ENCODE measurements at regions not wholly inside any gene's neighbourhood (a gene's known extent, or its start where the extent isn't known, plus 50 kb on each side); places are given as distances from the start of the nearest gene placed in this dataset.
"Not testable (repeated sequence)": the region's sequence is repeated elsewhere in the genome, so short reads cannot be mapped to it uniquely, and the experiment has no call there.

GRCh38 chr5:162603443-162604070 lies 536.0 kb downstream of the GABRG2 start:
- Histone ChIP-seq H4K20me1 (ENCODE audit: control insufficient read depth, extremely low read depth, insufficient read depth, low read length) (no peaks in the 10 kb centered on the region), H3K4me1 (ENCODE audit: control insufficient read depth, extremely low read depth, insufficient read depth, low read length) (no peaks in the 10 kb centered on the region), H3K79me2 (ENCODE audit: control insufficient read depth, insufficient read depth, low read length) (no peaks in the 10 kb centered on the region), H3K4me2 (ENCODE audit: control insufficient read depth, extremely low read depth, insufficient read depth, low read depth, low read length) (no peak overlapping the region), H3K27me3 (ENCODE audit: control insufficient read depth, extremely low read depth, insufficient read depth, low read length) (no peaks in the 10 kb centered on the region), H3K9me3 (ENCODE audit: control insufficient read depth, low read depth, low read length) (no peaks in the 10 kb centered on the region), H3K36me3 (ENCODE audit: control insufficient read depth in 2 of 2, extremely low read depth in 1 of 2, insufficient read depth in 2 of 2, low read length in 2 of 2) (no peaks in the 10 kb centered on the region), H3K27ac (ENCODE audit: control insufficient read depth, insufficient read depth, low read length) (no peak overlapping the region), H3K9ac (ENCODE audit: control insufficient read depth, extremely low read depth, insufficient read depth, low read length) (no peak overlapping the region), H3K4me3 (ENCODE audit: control insufficient read depth in 2 of 3, extremely low read depth in 1 of 3, insufficient read depth in 2 of 3, low read depth in 1 of 3, low read length in 3 of 3) (no peak overlapping the region), H2AFZ (ENCODE audit: control insufficient read depth, low read length) (no peak overlapping the region), H3K9me1 (ENCODE audit: control insufficient read depth, extremely low read depth, insufficient read depth, low read length) (no peaks in the 10 kb centered on the region)
- FAIRE-seq, result no peak
- no peak for DNase-seq (ENCODE audit: low read depth, low spot score)
- TF ChIP-seq EZH2 (IDR thresholded peaks at IDR 0.05; ENCODE audit: low read length) (no peak), CTCF (optimal IDR thresholded peaks at IDR 0.05 in 1 of 3, IDR thresholded peaks at IDR 0.05 in 1 of 3, conservative IDR thresholded peaks at IDR 0.05 in 1 of 3; ENCODE audit: extremely low read depth in 1 of 3, insufficient read depth in 2 of 3, low read length in 3 of 3) (no peak)
- dilution Hi-C loops (cut with MboI; ENCODE audit: extremely low pct_ligation_motif_present, low sequenced_read_pairs), result no loop called here

- Histone ChIP-seq H3K9ac (ENCODE audit: control insufficient read depth, extremely low read depth, insufficient read depth, low read length) (no peak overlapping the region), H3K9me3 (ENCODE audit: control insufficient read depth, low read depth, low read length) (no peaks in the 10 kb centered on the region), H3K27me3 (ENCODE audit: control insufficient read depth, extremely low read depth, insufficient read depth, low read length) (no peaks in the 10 kb centered on the region), H3K79me2 (ENCODE audit: control insufficient read depth, insufficient read depth, low read length) (no peaks in the 10 kb centered on the region), H3K4me3 (ENCODE audit: control insufficient read depth in 2 of 3, extremely low read depth in 1 of 3, insufficient read depth in 2 of 3, low read depth in 1 of 3, low read length in 3 of 3) (no peak overlapping the region), H4K20me1 (ENCODE audit: control insufficient read depth, extremely low read depth, insufficient read depth, low read length) (no peaks in the 10 kb centered on the region), H3K36me3 (ENCODE audit: control insufficient read depth in 2 of 2, extremely low read depth in 1 of 2, insufficient read depth in 2 of 2, low read length in 2 of 2) (no peaks in the 10 kb centered on the region), H3K27ac (ENCODE audit: control insufficient read depth, insufficient read depth, low read length) (no peak overlapping the region), H3K4me1 (ENCODE audit: control insufficient read depth, extremely low read depth, insufficient read depth, low read length) (no peaks in the 10 kb centered on the region), H2AFZ (ENCODE audit: control insufficient read depth, low read length) (no peak overlapping the region), H3K9me1 (ENCODE audit: control insufficient read depth, extremely low read depth, insufficient read depth, low read length) (no peaks in the 10 kb centered on the region), H3K4me2 (ENCODE audit: control insufficient read depth, extremely low read depth, insufficient read depth, low read depth, low read length) (no peak overlapping the region)
- no peak for TF ChIP-seq CTCF (optimal IDR thresholded peaks at IDR 0.05 in 1 of 3, IDR thresholded peaks at IDR 0.05 in 1 of 3, conservative IDR thresholded peaks at IDR 0.05 in 1 of 3; ENCODE audit: extremely low read depth in 1 of 3, insufficient read depth in 2 of 3, low read length in 3 of 3)
- no peak for TF ChIP-seq EZH2 (IDR thresholded peaks at IDR 0.05; ENCODE audit: low read length)
- dilution Hi-C loops (cut with MboI; ENCODE audit: extremely low pct_ligation_motif_present, low sequenced_read_pairs), result no loop called here
- FAIRE-seq (no peak), DNase-seq (ENCODE audit: low read depth, low spot score) (no peak)
Measured at GRCh38 chr5:162607879-162608278, 540.3 kb downstream of the GABRG2 start.

- H3K4me1 ChIP-seq (ENCODE audit: control insufficient read depth, extremely low read depth, insufficient read depth, low read length); H3K4me3 ChIP-seq (ENCODE audit: control insufficient read depth in 2 of 3, extremely low read depth in 1 of 3, insufficient read depth in 2 of 3, low read depth in 1 of 3, low read length in 3 of 3); H3K9ac ChIP-seq (ENCODE audit: control insufficient read depth, extremely low read depth, insufficient read depth, low read length); H3K36me3 ChIP-seq (ENCODE audit: control insufficient read depth in 2 of 2, extremely low read depth in 1 of 2, insufficient read depth in 2 of 2, low read length in 2 of 2); H3K9me1 ChIP-seq (ENCODE audit: control insufficient read depth, extremely low read depth, insufficient read depth, low read length); H3K27me3 ChIP-seq (ENCODE audit: control insufficient read depth, extremely low read depth, insufficient read depth, low read length); H3K79me2 ChIP-seq (ENCODE audit: control insufficient read depth, insufficient read depth, low read length); H3K27ac ChIP-seq (ENCODE audit: control insufficient read depth, insufficient read depth, low read length); dilution Hi-C loops (cut with MboI; ENCODE audit: extremely low pct_ligation_motif_present, low sequenced_read_pairs); DNase-seq (ENCODE audit: low read depth, low spot score); H2AFZ ChIP-seq (ENCODE audit: control insufficient read depth, low read length); H4K20me1 ChIP-seq (ENCODE audit: control insufficient read depth, extremely low read depth, insufficient read depth, low read length); H3K9me3 ChIP-seq (ENCODE audit: control insufficient read depth, low read depth, low read length); FAIRE-seq; H3K4me2 ChIP-seq (ENCODE audit: control insufficient read depth, extremely low read depth, insufficient read depth, low read depth, low read length): not testable (repeated sequence)
Measured at GRCh38 chr5:162621726-162622263, 554.2 kb downstream of the GABRG2 start.

Measured in keratinocyte (primary cell).